CD4-positive, alpha-beta T cell (primary cell): ENCODE measurements at regions not wholly inside any gene's neighbourhood (a gene's known extent, or its start where the extent isn't known, plus 50 kb on each side); places are given as distances from the start of the nearest gene placed in this dataset.

Experiments used
- ATAC-seq: fragments of 200-7000 bp; cut with Tn5 transposase; one replicate; pipeline ENCODE4 v1.10.0; 2022; ENCODE audit warnings: mild to moderate bottlenecking; ENCODE audit not compliant: poor library complexity
- CTCF ChIA-PET: fragments of 350-600 bp; sonication (Branson Sonifier 250); formaldehyde crosslinking; loops from one replicate; lab custom pipeline; 2021; ENCODE audit warnings: antibody characterized with exemption, inconsistent platforms; lab: Charles Lee
- POLR2A ChIA-PET: fragments of 350-600 bp; sonication (Branson Sonifier 250); formaldehyde crosslinking; loops from one replicate; lab custom pipeline; 2021; ENCODE audit warnings: antibody characterized with exemption, inconsistent platforms; lab: Charles Lee
- DNase-seq, 14 experiments: peaks; one replicate each; pipeline ENCODE4 v3.0.0-alpha.2; 2013 to 2020; ENCODE audit warnings: mixed read lengths in 2 of 14
- H3K27ac ChIP-seq, 2 donors: one replicate each; pipeline versions ENCODE4 v1.5.1 to v1.7.0; 2013; ENCODE audit warnings: low read length in 2 of 2, low read depth in 1 of 2, mild to moderate bottlenecking in 1 of 2
- H3K27me3 ChIP-seq, 2 experiments: 1 replicate in 1 of 2; 2 replicates in 1 of 2; pipeline versions ENCODE4 v1.6.1 to v1.7.0; 2013; ENCODE audit warnings: low read length in 2 of 2, control low read depth in 1 of 2, mild to moderate bottlenecking in 1 of 2, moderate library complexity in 1 of 2; ENCODE audit not compliant: insufficient read depth in 2 of 2, control insufficient read depth in 1 of 2
- H3K36me3 ChIP-seq: one replicate; pipeline ENCODE4 v1.6.1; 2013; ENCODE audit warnings: low read length, control low read depth; ENCODE audit not compliant: insufficient read depth
- H3K4me1 ChIP-seq: one replicate; pipeline ENCODE4 v1.6.1; 2013; ENCODE audit warnings: low read length, control low read depth; ENCODE audit not compliant: insufficient read depth
- H3K4me3 ChIP-seq: one replicate; pipeline ENCODE4 v1.5.1; 2013; ENCODE audit warnings: mild to moderate bottlenecking, low read length, moderate library complexity
- H3K9me3 ChIP-seq, 2 experiments: 1 replicate in 1 of 2; 2 replicates in 1 of 2; pipeline versions ENCODE4 v1.6.1 to v1.7.0; 2013; ENCODE audit warnings: low read length in 2 of 2, mild to moderate bottlenecking in 2 of 2, control low read depth in 1 of 2, moderate library complexity in 1 of 2; ENCODE audit not compliant: control insufficient read depth in 1 of 2, insufficient read depth in 1 of 2
- H3K27ac Mint-ChIP-seq: one replicate; pipeline ENCODE4 v1.8.0; 2020; ENCODE audit warnings: mixed read lengths
- H3K27me3 Mint-ChIP-seq: one replicate; pipeline ENCODE4 v1.8.0; 2021; ENCODE audit warnings: mixed read lengths
- H3K36me3 Mint-ChIP-seq: one replicate; pipeline ENCODE4 v1.8.0; 2021; ENCODE audit warnings: low read depth, mixed read lengths
- H3K4me1 Mint-ChIP-seq: one replicate; pipeline ENCODE4 v1.8.0; 2021; ENCODE audit warnings: low read depth, mixed read lengths
- H3K4me3 Mint-ChIP-seq: one replicate; pipeline ENCODE4 v1.8.0; 2020; ENCODE audit warnings: mild to moderate bottlenecking, mixed read lengths
- H3K9me3 Mint-ChIP-seq: one replicate; pipeline ENCODE4 v1.8.0; 2020; ENCODE audit warnings: mixed read lengths
- intact Hi-C, 2 experiments: fragments of 100-400 bp; cut with DNase I in 1 of 2; cut with micrococcal nuclease in 1 of 2; formaldehyde crosslinking; loops; one replicate each; pipeline versions ENCODE4 v1.15.1 to v1.9.0; 2023 to 2025; cut with DNase I, micrococcal nuclease
- TF ChIP-seq, protein P1 (sequence below): fragments of 200-600 bp; IDR thresholded peaks from one replicate; pipeline ENCODE4 v1.8.0; 2022; ENCODE audit warnings: antibody characterized with exemption, mild to moderate bottlenecking

DNA sequence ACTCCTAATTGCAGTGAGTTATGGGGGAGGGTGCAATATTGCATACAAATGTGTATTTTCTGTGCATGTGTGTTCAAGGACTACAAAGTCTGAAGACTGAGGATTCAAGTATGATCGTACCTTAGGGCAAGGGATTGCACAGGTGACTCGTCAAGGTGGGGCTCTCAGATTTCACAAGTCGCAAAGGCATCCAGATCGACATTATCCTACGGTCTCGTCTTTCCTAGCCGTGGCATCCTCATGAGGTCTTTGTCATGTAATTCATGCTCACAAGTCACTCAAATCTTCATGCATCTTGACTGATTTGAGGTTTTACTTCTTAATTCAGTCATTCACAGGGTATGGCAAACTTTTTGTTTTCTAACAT is 191.4 kb upstream of the HES1 start:
- H3K36me3 ChIP-seq, result no peaks in the 10 kb centered on the region
- H3K27me3 ChIP-seq, result no peaks in the 10 kb centered on the region
- no peak overlapping the region for H3K27ac ChIP-seq
- TF ChIP-seq, protein P1, sequence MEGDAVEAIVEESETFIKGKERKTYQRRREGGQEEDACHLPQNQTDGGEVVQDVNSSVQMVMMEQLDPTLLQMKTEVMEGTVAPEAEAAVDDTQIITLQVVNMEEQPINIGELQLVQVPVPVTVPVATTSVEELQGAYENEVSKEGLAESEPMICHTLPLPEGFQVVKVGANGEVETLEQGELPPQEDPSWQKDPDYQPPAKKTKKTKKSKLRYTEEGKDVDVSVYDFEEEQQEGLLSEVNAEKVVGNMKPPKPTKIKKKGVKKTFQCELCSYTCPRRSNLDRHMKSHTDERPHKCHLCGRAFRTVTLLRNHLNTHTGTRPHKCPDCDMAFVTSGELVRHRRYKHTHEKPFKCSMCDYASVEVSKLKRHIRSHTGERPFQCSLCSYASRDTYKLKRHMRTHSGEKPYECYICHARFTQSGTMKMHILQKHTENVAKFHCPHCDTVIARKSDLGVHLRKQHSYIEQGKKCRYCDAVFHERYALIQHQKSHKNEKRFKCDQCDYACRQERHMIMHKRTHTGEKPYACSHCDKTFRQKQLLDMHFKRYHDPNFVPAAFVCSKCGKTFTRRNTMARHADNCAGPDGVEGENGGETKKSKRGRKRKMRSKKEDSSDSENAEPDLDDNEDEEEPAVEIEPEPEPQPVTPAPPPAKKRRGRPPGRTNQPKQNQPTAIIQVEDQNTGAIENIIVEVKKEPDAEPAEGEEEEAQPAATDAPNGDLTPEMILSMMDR, result no peak
- Mint-ChIP-seq H3K27me3 (peaks cover 9% of the 10 kb centered on the region), H3K4me1 (peaks cover 6% of the 10 kb centered on the region), H3K4me3 (no peak overlapping the region), H3K27ac (no peak overlapping the region), H3K36me3 (no peaks in the 10 kb centered on the region), H3K9me3 (no peaks in the 10 kb centered on the region)
- no peaks in the 10 kb centered on the region for H3K9me3 ChIP-seq
- no peaks in the 10 kb centered on the region for H3K4me1 ChIP-seq
- DNase-seq (no peak), ATAC-seq (no peak)
- intact Hi-C loops, result no loop called here
- no peak overlapping the region for H3K4me3 ChIP-seq
- ChIA-PET POLR2A (no interaction called here), CTCF (no interaction called here)

DNA sequence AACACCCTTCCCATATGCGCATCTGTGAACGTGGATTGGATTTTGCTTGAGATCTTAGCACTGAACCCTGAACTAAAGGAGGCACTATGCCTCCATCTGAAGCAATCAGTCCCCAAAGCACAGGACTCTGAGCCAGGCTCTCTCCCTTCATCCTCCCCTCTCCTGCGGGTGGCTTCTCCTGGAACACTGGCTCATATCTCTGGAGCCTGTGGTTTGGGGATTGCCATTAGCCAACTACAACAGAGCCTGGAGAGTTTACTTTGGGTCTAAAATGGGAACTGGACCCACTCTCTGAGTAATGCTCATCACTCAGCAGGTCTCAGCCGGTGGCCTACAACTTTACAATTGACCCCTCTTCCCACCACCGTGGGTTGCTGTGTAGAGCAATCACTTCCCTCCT is 190.8 kb upstream of the HES1 start:
- H3K27ac ChIP-seq, result no peak overlapping the region
- POLR2A ChIA-PET, result no interaction called here
- no peak for ATAC-seq
- Mint-ChIP-seq H3K4me3 (no peak overlapping the region), H3K4me1 (peaks cover 6% of the 10 kb centered on the region), H3K36me3 (no peaks in the 10 kb centered on the region), H3K27me3 (peaks cover 9% of the 10 kb centered on the region), H3K27ac (no peak overlapping the region), H3K9me3 (no peaks in the 10 kb centered on the region)
- H3K36me3 ChIP-seq, result no peaks in the 10 kb centered on the region
- DNase-seq, result no peak
- CTCF ChIA-PET, result no interaction called here
- no peaks in the 10 kb centered on the region for H3K27me3 ChIP-seq
- TF ChIP-seq, protein P1, result no peak
- intact Hi-C loops, result no loop called here
- H3K4me3 ChIP-seq, result no peak overlapping the region
- no peaks in the 10 kb centered on the region for H3K4me1 ChIP-seq
- no peaks in the 10 kb centered on the region for H3K9me3 ChIP-seq

DNA sequence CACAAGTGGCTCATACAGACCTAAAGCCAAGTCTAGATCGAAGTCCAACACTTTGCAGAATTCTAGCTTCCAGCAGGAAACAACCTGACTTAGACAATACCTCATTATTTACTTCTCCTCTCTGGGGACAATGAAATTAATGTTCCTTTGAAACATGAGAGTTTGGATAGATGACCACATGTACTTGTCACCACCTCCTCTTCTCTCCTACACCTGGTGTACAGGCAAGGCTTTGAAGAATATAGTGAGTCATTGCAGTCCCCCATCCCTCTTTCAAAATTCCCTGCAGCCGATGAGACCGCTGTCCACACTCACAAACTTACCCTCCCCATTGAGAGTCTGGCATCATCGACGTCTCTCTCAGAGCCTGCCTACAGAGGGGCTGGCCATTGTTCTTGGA is 189.0 kb upstream of the HES1 start:
- DNase-seq, result no peak
- no peak for ATAC-seq
- no peak overlapping the region for H3K27ac Mint-ChIP-seq
- H3K4me1 Mint-ChIP-seq, result peaks cover 6% of the 10 kb centered on the region
- no peaks in the 10 kb centered on the region for H3K4me1 ChIP-seq
- no peaks in the 10 kb centered on the region for H3K36me3 Mint-ChIP-seq
- H3K27ac ChIP-seq, result no peak overlapping the region
- H3K9me3 Mint-ChIP-seq, result no peaks in the 10 kb centered on the region
- no peaks in the 10 kb centered on the region for H3K36me3 ChIP-seq
- intact Hi-C loops, result no loop called here
- no peak overlapping the region for H3K4me3 Mint-ChIP-seq
- H3K9me3 ChIP-seq, result no peaks in the 10 kb centered on the region
- H3K27me3 ChIP-seq, result no peaks in the 10 kb centered on the region
- no peak overlapping the region for H3K4me3 ChIP-seq
- CTCF ChIA-PET, result no interaction called here
- TF ChIP-seq, protein P1, result no peak
- peaks cover 9% of the 10 kb centered on the region for H3K27me3 Mint-ChIP-seq
- POLR2A ChIA-PET, result no interaction called here
